Adipocyte (in vitro differentiated cells): ENCODE measurements at regions not wholly inside any gene's neighbourhood (a gene's known extent, or its start where the extent isn't known, plus 50 kb on each side); places are given as distances from the start of the nearest gene placed in this dataset.

Experiments used
- DNase-seq: peaks from one replicate; pipeline ENCODE4 v3.0.0-alpha.2; 2015; ENCODE audit warnings: low read depth
- H3K27me3 ChIP-seq: replicated peaks from 2 replicates; pipeline ENCODE4 v1.7.0; 2013; ENCODE audit warnings: mild to moderate bottlenecking, low read length, moderate library complexity; ENCODE audit not compliant: control insufficient read depth, insufficient read depth
- H3K36me3 ChIP-seq: 2 replicates; pipeline ENCODE4 v1.7.0; 2013; ENCODE audit warnings: low read length, mild to moderate bottlenecking, moderate library complexity; ENCODE audit not compliant: control insufficient read depth, insufficient read depth, severe bottlenecking
- H3K4me1 ChIP-seq: 2 replicates; pipeline ENCODE4 v1.7.0; 2013; ENCODE audit warnings: mild to moderate bottlenecking, low read length, moderate library complexity; ENCODE audit not compliant: control insufficient read depth, insufficient read depth
- H3K4me3 ChIP-seq: 2 replicates; pipeline ENCODE4 v1.7.0; 2013; ENCODE audit warnings: mild to moderate bottlenecking, low read length, moderate library complexity
- H3K9ac ChIP-seq: 2 replicates; pipeline ENCODE4 v1.7.0; 2013; ENCODE audit warnings: mild to moderate bottlenecking, low read length, moderate library complexity
- H3K9me3 ChIP-seq: 2 replicates; pipeline ENCODE4 v1.7.0; 2013; ENCODE audit warnings: mild to moderate bottlenecking, low read length, moderate library complexity; ENCODE audit not compliant: control insufficient read depth

- H3K4me1 ChIP-seq = peaks cover 8% of the 10 kb centered on the region
- no peaks in the 10 kb centered on the region for H3K9me3 ChIP-seq
- H3K27me3 ChIP-seq = no peaks in the 10 kb centered on the region
- H3K9ac ChIP-seq = no peak overlapping the region
- H3K4me3 ChIP-seq = no peak overlapping the region
- peak; percentile 28 for DNase-seq
- H3K36me3 ChIP-seq = no peaks in the 10 kb centered on the region
Observed at GRCh38 chr2:187976259-187976985, 315.3 kb upstream of the GULP1 start.

GRCh38 chr2:187976986-187977333 lies 314.7 kb upstream of the GULP1 start:
- H3K27me3 ChIP-seq = no peaks in the 10 kb centered on the region
- H3K9ac ChIP-seq = no peak overlapping the region
- H3K4me3 ChIP-seq = no peak overlapping the region
- H3K36me3 ChIP-seq = no peaks in the 10 kb centered on the region
- H3K9me3 ChIP-seq = no peaks in the 10 kb centered on the region
- peaks cover 9% of the 10 kb centered on the region for H3K4me1 ChIP-seq
- no peak for DNase-seq

DNA sequence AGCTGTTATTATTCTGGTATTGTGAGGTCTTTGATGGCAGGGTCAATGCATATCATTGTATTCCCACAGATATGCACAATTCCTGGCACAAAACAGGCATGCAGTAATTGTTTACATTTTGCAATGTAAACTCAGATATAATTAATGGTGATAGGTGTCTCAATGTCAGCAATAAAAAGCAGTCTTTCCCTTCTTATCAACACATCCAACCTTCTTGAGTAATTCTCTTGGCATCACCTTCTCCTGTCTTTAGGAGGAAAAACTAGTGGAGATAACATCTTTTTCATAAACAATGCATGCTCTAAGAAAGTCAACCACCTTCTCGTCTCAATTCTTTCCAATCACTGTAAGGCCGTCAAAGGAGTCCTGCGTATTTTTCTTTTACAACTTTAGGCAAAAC lies 313.3 kb upstream of the GULP1 start:
- DNase-seq = no peak
- Histone ChIP-seq H3K9ac (no peak overlapping the region), H3K27me3 (no peaks in the 10 kb centered on the region), H3K4me1 (peaks cover 22% of the 10 kb centered on the region), H3K36me3 (no peaks in the 10 kb centered on the region), H3K9me3 (no peaks in the 10 kb centered on the region), H3K4me3 (no peak overlapping the region)

GRCh38 chr2:187982668-187983067 lies 309.0 kb upstream of the GULP1 start:
- H3K9ac ChIP-seq = no peak overlapping the region
- peaks cover 31% of the 10 kb centered on the region for H3K4me1 ChIP-seq
- DNase-seq = peak; percentile 95

DNA sequence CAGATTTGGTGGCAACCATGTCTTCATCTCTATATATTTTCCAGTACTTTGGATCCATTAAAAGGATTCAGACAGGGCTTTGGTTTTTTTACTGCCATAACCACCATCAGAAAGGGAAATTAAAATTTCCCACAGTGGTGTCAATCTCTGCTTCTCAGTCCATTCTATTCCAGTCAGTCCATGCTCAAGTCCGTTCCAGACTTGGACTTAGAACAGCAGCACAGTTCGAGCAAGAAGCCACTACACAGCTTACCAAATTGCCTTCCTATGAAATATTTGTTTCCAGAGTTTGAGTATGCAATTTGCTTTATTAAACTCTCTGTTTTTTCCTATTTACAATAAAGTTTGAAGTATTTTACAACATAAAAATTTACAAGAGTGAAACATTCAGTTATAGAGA lies 306.5 kb upstream of the GULP1 start:
- Histone ChIP-seq H3K9me3 (no peaks in the 10 kb centered on the region), H3K4me1 (peaks cover 31% of the 10 kb centered on the region)

More at GRCh38 chr2:187982668-187983067, 309.0 kb upstream of the GULP1 start:
- H3K9me3 ChIP-seq = no peaks in the 10 kb centered on the region
- H3K4me3 ChIP-seq = no peak overlapping the region
- no peaks in the 10 kb centered on the region for H3K36me3 ChIP-seq
- peaks cover 5% of the 10 kb centered on the region for H3K27me3 ChIP-seq

GRCh38 chr2:187985923-187986322 lies 305.8 kb upstream of the GULP1 start:
- Histone ChIP-seq H3K9ac (no peak overlapping the region), H3K4me1 (peaks cover 31% of the 10 kb centered on the region), H3K27me3 (peaks cover 5% of the 10 kb centered on the region), H3K36me3 (no peaks in the 10 kb centered on the region), H3K9me3 (no peaks in the 10 kb centered on the region), H3K4me3 (no peak overlapping the region)
- peak; percentile 42 for DNase-seq

More for the DNA sequence above, 306.5 kb upstream of the GULP1 start:
- no peaks in the 10 kb centered on the region for H3K36me3 ChIP-seq
- no peak overlapping the region for H3K4me3 ChIP-seq
- H3K27me3 ChIP-seq = peaks cover 5% of the 10 kb centered on the region
- DNase-seq = no peak
- H3K9ac ChIP-seq = no peak overlapping the region

DNA sequence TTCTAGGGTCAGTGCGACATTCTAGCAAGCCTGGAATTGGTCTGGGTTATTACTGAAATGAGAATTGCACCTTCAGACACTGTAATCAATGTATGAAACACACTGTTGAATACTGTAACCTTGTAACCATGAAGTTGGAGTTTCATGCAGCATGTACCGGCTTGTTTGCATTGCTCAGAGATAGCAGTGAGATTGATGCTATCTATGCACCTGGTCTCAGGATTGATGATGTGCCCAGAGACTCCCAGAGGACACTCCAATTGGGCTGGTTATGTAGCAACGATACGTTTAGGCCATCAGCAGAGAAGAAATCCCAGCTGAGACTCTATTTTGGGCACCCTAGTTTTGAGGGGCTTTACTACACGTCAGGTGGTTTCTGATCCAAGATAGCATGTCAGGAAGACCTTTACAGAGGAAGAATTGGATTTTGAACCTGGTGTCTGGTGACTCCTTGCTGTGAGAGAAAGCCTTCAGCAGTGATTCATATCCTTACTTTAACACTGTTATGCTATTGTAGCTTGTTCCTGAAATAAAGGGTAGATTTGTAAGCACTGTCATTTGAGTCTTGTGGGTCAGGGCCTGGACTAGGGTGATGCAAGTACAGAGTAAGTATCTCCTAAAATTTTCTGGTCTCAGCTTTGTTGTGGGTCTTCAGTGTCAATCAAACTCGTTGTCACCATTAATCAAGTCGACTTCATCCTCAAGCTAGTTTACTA lies 305.1 kb upstream of the GULP1 start:
- Histone ChIP-seq H3K36me3 (no peaks in the 10 kb centered on the region), H3K4me1 (peaks cover 31% of the 10 kb centered on the region), H3K9me3 (no peaks in the 10 kb centered on the region), H3K9ac (no peak overlapping the region), H3K27me3 (peaks cover 5% of the 10 kb centered on the region), H3K4me3 (no peak overlapping the region)
- peak; percentile 26 for DNase-seq

- no peak for DNase-seq
- Histone ChIP-seq H3K9me3 (no peaks in the 10 kb centered on the region), H3K27me3 (peaks cover 5% of the 10 kb centered on the region), H3K36me3 (no peaks in the 10 kb centered on the region), H3K9ac (no peak overlapping the region), H3K4me3 (no peak overlapping the region), H3K4me1 (peaks cover 17% of the 10 kb centered on the region)
Observed at GRCh38 chr2:187988348-187988747, 303.3 kb upstream of the GULP1 start.

GRCh38 chr2:187989925-187990623 lies 301.6 kb upstream of the GULP1 start:
- Histone ChIP-seq H3K27me3 (no peaks in the 10 kb centered on the region), H3K9me3 (no peaks in the 10 kb centered on the region), H3K4me1 (peaks cover 14% of the 10 kb centered on the region), H3K4me3 (no peak overlapping the region), H3K9ac (no peak overlapping the region), H3K36me3 (no peaks in the 10 kb centered on the region)
- DNase-seq = no peak

GRCh38 chr2:187991389-187991788 lies 300.3 kb upstream of the GULP1 start:
- Histone ChIP-seq H3K27me3 (no peaks in the 10 kb centered on the region), H3K4me1 (peaks cover 2% of the 10 kb centered on the region), H3K9me3 (no peaks in the 10 kb centered on the region)

More at GRCh38 chr2:187991389-187991788, 300.3 kb upstream of the GULP1 start:
- DNase-seq = peak; percentile 43
- Histone ChIP-seq H3K4me3 (no peak overlapping the region), H3K36me3 (no peaks in the 10 kb centered on the region), H3K9ac (no peak overlapping the region)
